Hindlimb muscle (tissue), 1 donor: ENCODE measurements at regions not wholly inside any gene's neighbourhood (a gene's known extent, or its start where the extent isn't known, plus 50 kb on each side); places are given as distances from the start of the nearest gene placed in this dataset.

ENCODE experiments used
- DNase-seq: peaks from one replicate; pipeline ENCODE4 v3.0.0-alpha.2; 2013

- no peak for DNase-seq
These were observed 59.7 kb upstream of the RAB11FIP2 start for GRCh38 chr10:118106426-118106825.

GRCh38 chr10:118102121-118102520, 55.4 kb upstream of the RAB11FIP2 start:
- no peak for DNase-seq

- DNase-seq = no peak
These were observed 54.8 kb upstream of the RAB11FIP2 start for GRCh38 chr10:118101501-118101900.
